Cardiac muscle cell (in vitro differentiated cells and primary cell): ENCODE measurements at regions not wholly inside any gene's neighbourhood (a gene's known extent, or its start where the extent isn't known, plus 50 kb on each side); places are given as distances from the start of the nearest gene placed in this dataset.

Experiments
- DNase-seq, 2 donors: peaks; one replicate each; pipeline versions ENCODE4 v3.0.0 to v3.0.0-alpha.2; 2010 to 2017; ENCODE audit warnings: low read depth in 1 of 2, low spot score in 1 of 2
- H3K27ac ChIP-seq: fragments of 200-600 bp; sonication (generic); 2 replicates; pipeline ENCODE4 v1.5.1; 2016
- H3K27me3 ChIP-seq: fragments of 200-600 bp; sonication (generic); 2 replicates; pipeline ENCODE4 v1.6.0; 2016; ENCODE audit warnings: control low read depth
- H3K36me3 ChIP-seq: fragments of 200-600 bp; sonication (generic); 2 replicates; pipeline ENCODE4 v1.5.1; 2016; ENCODE audit warnings: control low read depth
- H3K4me1 ChIP-seq: fragments of 200-600 bp; sonication (generic); 2 replicates; pipeline ENCODE4 v1.8.1; 2017; ENCODE audit warnings: low read depth, mild to moderate bottlenecking, mixed run types
- H3K4me3 ChIP-seq: fragments of 200-600 bp; sonication (generic); 2 replicates; pipeline ENCODE4 v1.5.1; 2016; ENCODE audit warnings: mild to moderate bottlenecking
- H3K9me3 ChIP-seq: fragments of 200-600 bp; sonication (generic); 2 replicates; pipeline ENCODE4 v1.5.1; 2017; ENCODE audit warnings: low read depth, mild to moderate bottlenecking, control low read depth
- TF ChIP-seq, protein P1 (sequence below): IDR thresholded peaks from 2 replicates; pipeline ENCODE4 v1.5.1; 2012; ENCODE audit warnings: low read depth, mild to moderate bottlenecking, low read length

DNA sequence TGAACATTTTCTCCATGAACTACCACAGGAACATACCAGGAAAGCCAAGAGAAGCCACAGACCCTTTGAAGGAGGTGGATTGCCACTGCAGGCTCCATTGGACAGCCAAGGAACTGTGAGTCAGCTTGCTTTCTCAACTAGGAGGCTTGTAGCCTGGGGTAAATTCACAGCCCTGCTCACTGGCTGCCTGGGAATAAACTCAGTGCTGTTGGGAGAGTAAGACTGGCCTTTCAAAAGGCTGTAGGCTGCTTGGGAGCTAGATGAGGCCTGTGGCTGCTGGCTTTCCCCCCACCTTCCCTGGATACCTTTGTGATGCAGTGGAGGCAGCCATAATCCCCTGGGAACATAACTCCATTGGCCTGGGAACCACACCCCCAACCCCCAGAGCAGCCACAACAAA, 223.5 kb upstream of the RBMS3 start:
- no peak overlapping the region for H3K27ac ChIP-seq
- H3K4me3 ChIP-seq: no peak overlapping the region
- no peaks in the 10 kb centered on the region for H3K27me3 ChIP-seq
- peak in 1 of 2 donors; percentile 69 for DNase-seq
- H3K9me3 ChIP-seq: no peaks in the 10 kb centered on the region
- TF ChIP-seq, protein P1, sequence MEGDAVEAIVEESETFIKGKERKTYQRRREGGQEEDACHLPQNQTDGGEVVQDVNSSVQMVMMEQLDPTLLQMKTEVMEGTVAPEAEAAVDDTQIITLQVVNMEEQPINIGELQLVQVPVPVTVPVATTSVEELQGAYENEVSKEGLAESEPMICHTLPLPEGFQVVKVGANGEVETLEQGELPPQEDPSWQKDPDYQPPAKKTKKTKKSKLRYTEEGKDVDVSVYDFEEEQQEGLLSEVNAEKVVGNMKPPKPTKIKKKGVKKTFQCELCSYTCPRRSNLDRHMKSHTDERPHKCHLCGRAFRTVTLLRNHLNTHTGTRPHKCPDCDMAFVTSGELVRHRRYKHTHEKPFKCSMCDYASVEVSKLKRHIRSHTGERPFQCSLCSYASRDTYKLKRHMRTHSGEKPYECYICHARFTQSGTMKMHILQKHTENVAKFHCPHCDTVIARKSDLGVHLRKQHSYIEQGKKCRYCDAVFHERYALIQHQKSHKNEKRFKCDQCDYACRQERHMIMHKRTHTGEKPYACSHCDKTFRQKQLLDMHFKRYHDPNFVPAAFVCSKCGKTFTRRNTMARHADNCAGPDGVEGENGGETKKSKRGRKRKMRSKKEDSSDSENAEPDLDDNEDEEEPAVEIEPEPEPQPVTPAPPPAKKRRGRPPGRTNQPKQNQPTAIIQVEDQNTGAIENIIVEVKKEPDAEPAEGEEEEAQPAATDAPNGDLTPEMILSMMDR: no peak
- no peaks in the 10 kb centered on the region for H3K36me3 ChIP-seq
- H3K4me1 ChIP-seq: no peaks in the 10 kb centered on the region

DNA sequence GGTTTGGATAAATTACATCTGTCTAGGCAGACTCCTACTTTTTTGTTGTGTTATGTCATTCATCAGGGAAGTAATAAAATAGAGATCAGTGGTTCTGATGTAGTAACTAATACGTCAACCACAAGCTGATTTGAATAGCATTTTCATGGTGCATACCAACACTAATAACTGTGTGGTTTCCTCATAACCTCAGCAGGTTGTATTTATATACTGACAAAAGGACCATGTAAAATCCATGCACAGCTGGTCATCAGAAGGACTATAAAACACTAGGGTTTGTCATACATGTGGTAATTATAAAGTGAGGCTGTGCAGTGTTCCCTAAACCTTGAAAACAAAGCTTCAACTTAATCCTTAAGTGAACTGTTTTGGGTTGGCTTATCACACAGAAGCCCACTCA, 216.8 kb upstream of the RBMS3 start:
- Histone ChIP-seq H3K27me3 (no peaks in the 10 kb centered on the region), H3K27ac (no peak overlapping the region), H3K36me3 (no peaks in the 10 kb centered on the region), H3K4me1 (peaks cover 11% of the 10 kb centered on the region), H3K4me3 (no peak overlapping the region), H3K9me3 (no peaks in the 10 kb centered on the region)
- TF ChIP-seq, protein P1: no peak
- peak in 1 of 2 donors; percentile 4 for DNase-seq

DNA sequence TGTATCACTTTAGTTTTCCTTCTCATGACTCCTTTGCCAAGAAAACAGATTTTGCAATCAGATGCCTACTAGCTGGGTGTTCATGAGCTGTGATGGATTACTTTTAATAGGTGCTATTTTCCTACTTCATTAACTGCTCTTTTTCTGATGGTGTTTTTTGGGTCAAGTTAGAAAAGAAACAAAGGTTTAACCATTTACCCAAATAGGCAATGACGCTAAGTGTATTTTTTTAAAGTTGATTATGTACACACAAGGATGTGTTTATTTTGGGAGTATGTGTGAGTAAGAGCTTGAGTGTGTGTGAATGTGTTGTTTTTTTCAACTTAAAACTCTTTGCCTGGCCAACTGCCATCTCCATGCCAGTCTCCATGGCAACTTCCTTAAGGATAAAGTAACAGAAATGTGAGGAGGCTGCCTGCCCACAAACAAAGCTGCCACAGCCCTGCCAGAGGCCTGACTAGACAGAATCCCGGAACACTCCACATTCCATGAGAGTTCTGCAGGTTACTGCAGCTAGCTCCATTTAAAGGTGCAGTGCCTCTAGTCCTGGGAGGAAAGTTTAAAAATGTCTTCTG, 215.6 kb upstream of the RBMS3 start:
- TF ChIP-seq, protein P1: no peak
- Histone ChIP-seq H3K36me3 (no peaks in the 10 kb centered on the region), H3K27me3 (no peaks in the 10 kb centered on the region), H3K9me3 (no peaks in the 10 kb centered on the region), H3K4me1 (peaks cover 11% of the 10 kb centered on the region), H3K27ac (no peak overlapping the region), H3K4me3 (no peak overlapping the region)
- DNase-seq: peak; percentile 79 to 97

DNA sequence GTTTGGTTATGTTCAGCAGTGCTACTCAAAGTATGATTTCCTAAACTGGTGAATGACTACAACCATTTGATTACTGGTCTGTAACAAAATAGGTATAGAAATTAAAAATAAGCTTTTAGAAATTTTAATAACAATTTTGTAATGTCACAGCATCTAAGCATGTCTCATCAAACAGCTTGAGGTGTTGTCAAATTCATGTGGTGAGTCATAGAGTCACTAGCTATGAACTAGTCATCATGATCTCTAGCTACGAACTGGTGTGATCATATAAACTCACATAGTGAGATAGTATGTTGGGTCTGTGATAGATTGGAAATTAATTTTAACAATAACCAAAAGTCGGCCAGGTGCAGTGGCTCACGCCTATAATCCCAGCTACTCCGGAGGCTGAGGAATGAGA, 213.9 kb upstream of the RBMS3 start:
- H3K27ac ChIP-seq: no peak overlapping the region
- no peaks in the 10 kb centered on the region for H3K36me3 ChIP-seq
- no peaks in the 10 kb centered on the region for H3K9me3 ChIP-seq
- peaks cover 11% of the 10 kb centered on the region for H3K4me1 ChIP-seq
- no peaks in the 10 kb centered on the region for H3K27me3 ChIP-seq
- DNase-seq: no peak
- TF ChIP-seq, protein P1: no peak
- no peak overlapping the region for H3K4me3 ChIP-seq

DNA sequence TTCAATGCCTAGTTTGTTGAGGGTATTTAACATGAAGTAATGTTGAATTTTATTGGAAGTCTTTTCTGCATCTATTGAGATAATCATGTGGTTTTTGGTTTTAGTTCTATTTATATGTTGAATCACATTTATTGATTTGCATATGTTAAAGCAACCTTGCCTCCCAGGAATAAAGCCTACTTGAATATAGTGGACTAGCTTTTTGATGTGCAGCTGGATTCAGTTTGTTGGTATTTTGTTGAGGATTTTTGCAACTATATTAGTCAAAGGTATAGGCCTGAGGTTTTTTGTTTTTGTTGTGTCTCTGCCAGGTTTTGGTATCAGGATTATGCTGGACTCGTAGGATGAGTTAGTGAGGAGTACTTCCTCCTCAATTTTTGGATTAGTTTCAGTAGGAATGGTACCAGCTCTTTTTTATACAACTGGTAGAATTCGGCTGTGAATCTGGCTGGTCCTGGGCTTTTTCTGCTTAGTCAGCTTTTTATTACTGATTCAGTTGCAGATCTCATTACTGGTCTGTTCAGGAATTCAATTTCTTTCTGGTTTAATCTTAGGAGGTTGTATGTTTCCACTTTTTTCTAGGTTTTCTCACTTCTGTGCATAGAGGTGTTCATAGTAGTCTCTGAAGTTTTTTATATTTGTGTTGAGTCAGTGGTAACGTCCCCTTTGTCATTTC, 209.8 kb upstream of the RBMS3 start:
- Histone ChIP-seq H3K36me3 (no peaks in the 10 kb centered on the region), H3K9me3 (no peaks in the 10 kb centered on the region), H3K4me1 (no peaks in the 10 kb centered on the region), H3K4me3 (no peak overlapping the region), H3K27ac (no peak overlapping the region), H3K27me3 (no peaks in the 10 kb centered on the region)
- DNase-seq: peak in 1 of 2 donors; percentile 16
- TF ChIP-seq, protein P1: no peak
